ENCODE measurements at regions not wholly inside any gene's neighbourhood (a gene's known extent, or its start where the extent isn't known, plus 50 kb on each side); places are given as distances from the start of the nearest gene placed in this dataset.

GRCh38 chr5:110092955-110093785, 403.4 kb downstream of the MAN2A1 start:
- no peaks in the 10 kb centered on the region for H3K9me3 Mint-ChIP-seq

GRCh38 chr5:110094109-110094508, 404.4 kb downstream of the MAN2A1 start:
- ATAC-seq: no peak
- Mint-ChIP-seq H3K36me3 (no peaks in the 10 kb centered on the region), H3K27ac (no peak overlapping the region), H3K4me3 (no peak overlapping the region), H3K9me3 (no peaks in the 10 kb centered on the region), H3K4me1 (ENCODE audit: low read depth in 2 of 2) (no peaks in the 10 kb centered on the region), H3K27me3 (peaks cover 0 to 7% of the 10 kb centered on the region in 2 donors)
- DNase-seq (ENCODE audit: low spot score): no peak

More at GRCh38 chr5:110092955-110093785, 403.4 kb downstream of the MAN2A1 start:
- Mint-ChIP-seq H3K27me3 (no peaks in the 10 kb centered on the region), H3K4me3 (no peak overlapping the region), H3K36me3 (no peaks in the 10 kb centered on the region), H3K27ac (no peak overlapping the region), H3K4me1 (ENCODE audit: low read depth in 2 of 2) (no peaks in the 10 kb centered on the region)
- ATAC-seq (no peak), DNase-seq (ENCODE audit: low spot score) (no peak)

GRCh38 chr5:110094548-110094947, 404.8 kb downstream of the MAN2A1 start:
- Mint-ChIP-seq H3K27ac (no peak overlapping the region), H3K4me3 (no peak overlapping the region), H3K36me3 (no peaks in the 10 kb centered on the region), H3K4me1 (ENCODE audit: low read depth in 2 of 2) (no peaks in the 10 kb centered on the region), H3K9me3 (no peaks in the 10 kb centered on the region), H3K27me3 (peaks cover 0 to 11% of the 10 kb centered on the region in 2 donors)
- no peak for DNase-seq (ENCODE audit: low spot score)
- ATAC-seq: no peak

- ATAC-seq: no peak
- Mint-ChIP-seq H3K36me3 (no peaks in the 10 kb centered on the region), H3K4me3 (no peak overlapping the region), H3K9me3 (no peaks in the 10 kb centered on the region), H3K27ac (no peak overlapping the region), H3K4me1 (ENCODE audit: low read depth in 2 of 2) (no peaks in the 10 kb centered on the region), H3K27me3 (peaks cover 0 to 17% of the 10 kb centered on the region in 2 donors)
- DNase-seq (ENCODE audit: low spot score): no peak
These were observed 406.7 kb downstream of the MAN2A1 start for GRCh38 chr5:110096419-110096818.

GRCh38 chr5:110099572-110099971, 409.8 kb downstream of the MAN2A1 start:
- DNase-seq (ENCODE audit: low spot score) (no peak), ATAC-seq (no peak)
- H3K27ac Mint-ChIP-seq: no peak overlapping the region
- no peaks in the 10 kb centered on the region for H3K9me3 Mint-ChIP-seq
- peaks cover 8 to 10% of the 10 kb centered on the region in 2 donors for H3K4me1 Mint-ChIP-seq (ENCODE audit: low read depth in 2 of 2)
- no peaks in the 10 kb centered on the region for H3K36me3 Mint-ChIP-seq
- H3K4me3 Mint-ChIP-seq: no peak overlapping the region
- peaks cover 0 to 17% of the 10 kb centered on the region in 2 donors for H3K27me3 Mint-ChIP-seq

GRCh38 chr5:110103081-110103480, 413.4 kb downstream of the MAN2A1 start:
- no peaks in the 10 kb centered on the region for H3K36me3 Mint-ChIP-seq

GRCh38 chr5:110104060-110104725, 414.5 kb downstream of the MAN2A1 start:
- Mint-ChIP-seq H3K4me1 (ENCODE audit: low read depth in 2 of 2) (peaks cover 15 to 24% of the 10 kb centered on the region in 2 donors), H3K27ac (peak overlapping the region in 1 of 2 donors; percentile 11), H3K36me3 (no peaks in the 10 kb centered on the region), H3K9me3 (no peaks in the 10 kb centered on the region), H3K27me3 (peaks cover 5 to 16% of the 10 kb centered on the region in 2 donors), H3K4me3 (peak overlapping the region; percentile 18)
- ATAC-seq (no peak), DNase-seq (ENCODE audit: low spot score) (no peak)

More at GRCh38 chr5:110103081-110103480, 413.4 kb downstream of the MAN2A1 start:
- no peak overlapping the region for H3K4me3 Mint-ChIP-seq
- DNase-seq (ENCODE audit: low spot score) (no peak), ATAC-seq (no peak)
- H3K27ac Mint-ChIP-seq: no peak overlapping the region
- peaks cover 15 to 24% of the 10 kb centered on the region in 2 donors for H3K4me1 Mint-ChIP-seq (ENCODE audit: low read depth in 2 of 2)
- H3K9me3 Mint-ChIP-seq: no peaks in the 10 kb centered on the region
- H3K27me3 Mint-ChIP-seq: peaks cover 3 to 24% of the 10 kb centered on the region in 2 donors

- no peak for DNase-seq (ENCODE audit: low spot score)
- H3K27ac Mint-ChIP-seq: no peak overlapping the region
- peak; percentile 44 to 53 for ATAC-seq
These were observed 415.3 kb downstream of the MAN2A1 start for GRCh38 chr5:110104726-110105669.

GRCh38 chr5:110105692-110106091, 416.0 kb downstream of the MAN2A1 start:
- DNase-seq (ENCODE audit: low spot score) (no peak), ATAC-seq (no peak)
- Mint-ChIP-seq H3K9me3 (no peaks in the 10 kb centered on the region), H3K4me3 (no peak overlapping the region), H3K27ac (no peak overlapping the region), H3K36me3 (no peaks in the 10 kb centered on the region), H3K4me1 (ENCODE audit: low read depth in 2 of 2) (peaks cover 15 to 24% of the 10 kb centered on the region in 2 donors), H3K27me3 (peaks cover 5 to 10% of the 10 kb centered on the region in 2 donors)

More at GRCh38 chr5:110104726-110105669, 415.3 kb downstream of the MAN2A1 start:
- H3K4me1 Mint-ChIP-seq (ENCODE audit: low read depth in 2 of 2): peaks cover 15 to 24% of the 10 kb centered on the region in 2 donors
- H3K9me3 Mint-ChIP-seq: no peaks in the 10 kb centered on the region
- no peaks in the 10 kb centered on the region for H3K36me3 Mint-ChIP-seq
- peaks cover 5 to 8% of the 10 kb centered on the region in 2 donors for H3K27me3 Mint-ChIP-seq
- H3K4me3 Mint-ChIP-seq: no peak overlapping the region

GRCh38 chr5:110106750-110107149, 417.0 kb downstream of the MAN2A1 start:
- H3K27ac Mint-ChIP-seq: no peak overlapping the region
- DNase-seq (ENCODE audit: low spot score) (no peak), ATAC-seq (no peak)
- peaks cover 5 to 15% of the 10 kb centered on the region in 2 donors for H3K27me3 Mint-ChIP-seq
- no peak overlapping the region for H3K4me3 Mint-ChIP-seq
- no peaks in the 10 kb centered on the region for H3K36me3 Mint-ChIP-seq
- H3K4me1 Mint-ChIP-seq (ENCODE audit: low read depth in 2 of 2): peaks cover 15 to 24% of the 10 kb centered on the region in 2 donors
- no peaks in the 10 kb centered on the region for H3K9me3 Mint-ChIP-seq

GRCh38 chr5:110108520-110108919, 418.8 kb downstream of the MAN2A1 start:
- Mint-ChIP-seq H3K9me3 (no peaks in the 10 kb centered on the region), H3K4me1 (ENCODE audit: low read depth in 2 of 2) (peaks cover 13 to 23% of the 10 kb centered on the region in 2 donors), H3K36me3 (no peaks in the 10 kb centered on the region), H3K4me3 (no peak overlapping the region), H3K27ac (no peak overlapping the region), H3K27me3 (peaks cover 5 to 15% of the 10 kb centered on the region in 2 donors)
- ATAC-seq (no peak), DNase-seq (ENCODE audit: low spot score) (no peak)

GRCh38 chr5:110109667-110110066, 419.9 kb downstream of the MAN2A1 start:
- Mint-ChIP-seq H3K36me3 (no peaks in the 10 kb centered on the region), H3K27ac (no peak overlapping the region), H3K4me3 (no peak overlapping the region), H3K27me3 (peaks cover 8 to 15% of the 10 kb centered on the region in 2 donors), H3K4me1 (ENCODE audit: low read depth in 2 of 2) (peaks cover 7 to 13% of the 10 kb centered on the region in 2 donors), H3K9me3 (no peaks in the 10 kb centered on the region)
- ATAC-seq (no peak), DNase-seq (ENCODE audit: low spot score) (no peak)

- ATAC-seq: no peak
- Mint-ChIP-seq H3K4me1 (ENCODE audit: low read depth in 2 of 2) (no peaks in the 10 kb centered on the region), H3K27me3 (peaks cover 5 to 8% of the 10 kb centered on the region in 2 donors), H3K4me3 (no peak overlapping the region), H3K36me3 (no peaks in the 10 kb centered on the region), H3K27ac (no peak overlapping the region), H3K9me3 (no peaks in the 10 kb centered on the region)
- no peak for DNase-seq (ENCODE audit: low spot score)
These were observed 422.6 kb downstream of the MAN2A1 start for GRCh38 chr5:110112348-110112747.

Data from natural killer cell treated with Interleukin-12 subunit alpha and Interleukin-12 subunit beta and Interleukin-15 and Interleukin-18, amount 100 ng/mL, for 72 hours (primary cell).